Aorta (tissue), 5 donors: ENCODE measurements at regions not wholly inside any gene's neighbourhood (a gene's known extent, or its start where the extent isn't known, plus 50 kb on each side); places are given as distances from the start of the nearest gene placed in this dataset.

Experiments
- ATAC-seq: fragments of 200-7000 bp; cut with Tn5 transposase; one replicate; pipeline ENCODE4 v1.9.1; 2022; ENCODE audit warnings: moderate library complexity; ENCODE audit not compliant: low FRiP score
- DNase-seq, 2 donors: peaks; one replicate each; pipeline ENCODE4 v3.0.0-alpha.2; 2020
- H3K27ac ChIP-seq, 2 donors: one replicate each; pipeline ENCODE4 v1.5.1; 2013; ENCODE audit warnings: low read length in 2 of 2, mild to moderate bottlenecking in 2 of 2, moderate library complexity in 2 of 2, control low read depth in 1 of 2, inconsistent platforms in 1 of 2, low read depth in 1 of 2
- H3K27me3 ChIP-seq, 2 donors: one replicate each; pipeline ENCODE4 v1.6.1; 2013; ENCODE audit warnings: control low read depth in 1 of 2, low read length in 1 of 2, mild to moderate bottlenecking in 1 of 2, moderate library complexity in 1 of 2; ENCODE audit not compliant: insufficient read depth in 2 of 2, control insufficient read depth in 1 of 2
- H3K36me3 ChIP-seq, 2 donors: one replicate each; pipeline ENCODE4 v1.6.1; 2013; ENCODE audit warnings: control low read depth in 1 of 2, low read length in 1 of 2, mild to moderate bottlenecking in 1 of 2; ENCODE audit not compliant: insufficient read depth in 2 of 2, control insufficient read depth in 1 of 2
- H3K4me1 ChIP-seq, 2 donors: one replicate each; pipeline ENCODE4 v1.6.1; 2013; ENCODE audit warnings: low read length in 2 of 2, control low read depth in 1 of 2, mild to moderate bottlenecking in 1 of 2, moderate library complexity in 1 of 2; ENCODE audit not compliant: insufficient read depth in 2 of 2, control insufficient read depth in 1 of 2
- H3K4me3 ChIP-seq, 2 donors: one replicate each; pipeline ENCODE4 v1.5.1; 2013; ENCODE audit warnings: low read length in 2 of 2, control low read depth in 1 of 2, mild to moderate bottlenecking in 1 of 2
- H3K9me3 ChIP-seq: one replicate; pipeline ENCODE4 v1.6.1; 2013; ENCODE audit warnings: mild to moderate bottlenecking, low read length; ENCODE audit not compliant: control insufficient read depth
- WGBS, 2 donors: extraction: QIAGEN DNeasy Blood & Tissue Kit; methylation state at CpG; one replicate each; pipeline ENCODE4 v1.1.7; 2013; 5-methylcytosine and 5-hydroxymethylcytosine counted together
- intact Hi-C, 2 donors: fragments of 100-400 bp; cut with DNase I; formaldehyde crosslinking; loops; one replicate each; pipeline versions ENCODE4 v1.14.2 to v1.15.0; 2022
- donor health status: healthy with polysubstance abuse.
- donor health status: Bipolar disorder and iron deficiency.
- donor health status: DM: no; HTN: no; CAD: no.
- donor health status: DM: no; HTN: no; CAD: no.
- donor health status: DM: yes; HTN: yes; CAD: no.

DNA sequence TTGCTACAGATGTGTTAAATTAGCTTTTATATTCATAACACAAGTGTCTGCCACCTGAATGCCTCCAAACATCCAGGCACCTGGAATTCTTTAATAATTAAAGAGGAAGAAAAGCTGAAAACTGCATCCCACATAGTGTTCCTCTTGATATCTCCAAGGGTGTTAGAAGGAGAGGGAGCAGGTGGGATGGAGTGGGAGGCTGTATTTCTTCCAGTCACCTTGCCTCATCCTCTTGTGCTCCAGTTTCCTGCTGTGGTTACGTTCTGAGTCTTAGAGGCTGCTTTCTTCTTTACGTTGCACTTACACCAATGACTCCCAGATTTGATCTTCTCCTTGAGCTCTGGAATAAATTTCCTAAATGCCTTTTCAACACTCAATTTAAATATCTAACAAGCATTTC lies 230.3 kb upstream of the LYPLAL1 start:
- Histone ChIP-seq H3K27me3 (no peaks in the 10 kb centered on the region), H3K27ac (no peak overlapping the region), H3K9me3 (peaks cover 3% of the 10 kb centered on the region), H3K4me3 (no peak overlapping the region), H3K36me3 (no peaks in the 10 kb centered on the region), H3K4me1 (no peaks in the 10 kb centered on the region)
- 94 to 95% methylated on average over 2 of the region's 2 CpGs for WGBS, 2 donors
- no peak for ATAC-seq
- no peak for DNase-seq
- intact Hi-C loops = no loop called here

DNA sequence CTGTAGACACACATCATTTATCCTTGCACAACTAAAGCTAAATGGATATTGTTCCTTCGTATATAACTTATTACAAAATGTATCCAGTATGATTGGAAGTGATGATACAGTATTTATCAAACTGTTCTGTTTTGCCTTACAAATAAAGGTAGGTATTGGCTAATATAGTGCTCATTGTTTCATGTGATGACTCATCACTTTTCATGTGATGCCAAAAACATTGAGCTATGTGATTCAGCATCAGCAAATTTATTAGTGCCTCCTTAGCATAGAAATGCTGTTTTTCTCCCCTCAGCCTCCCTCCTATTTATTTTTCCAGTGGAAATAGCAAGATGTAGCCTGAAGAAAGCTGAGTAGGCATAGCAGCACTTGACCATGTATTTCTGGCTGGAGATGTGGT lies 228.6 kb upstream of the LYPLAL1 start:
- no peak for ATAC-seq
- intact Hi-C loops = no loop called here
- 93 to 94% methylated on average over 1 of the region's 1 CpG for WGBS, 2 donors
- peaks cover 3% of the 10 kb centered on the region for H3K9me3 ChIP-seq
- no peak overlapping the region for H3K27ac ChIP-seq
- no peaks in the 10 kb centered on the region for H3K27me3 ChIP-seq
- H3K36me3 ChIP-seq = no peaks in the 10 kb centered on the region
- no peaks in the 10 kb centered on the region for H3K4me1 ChIP-seq
- H3K4me3 ChIP-seq = no peak overlapping the region
- no peak for DNase-seq

DNA sequence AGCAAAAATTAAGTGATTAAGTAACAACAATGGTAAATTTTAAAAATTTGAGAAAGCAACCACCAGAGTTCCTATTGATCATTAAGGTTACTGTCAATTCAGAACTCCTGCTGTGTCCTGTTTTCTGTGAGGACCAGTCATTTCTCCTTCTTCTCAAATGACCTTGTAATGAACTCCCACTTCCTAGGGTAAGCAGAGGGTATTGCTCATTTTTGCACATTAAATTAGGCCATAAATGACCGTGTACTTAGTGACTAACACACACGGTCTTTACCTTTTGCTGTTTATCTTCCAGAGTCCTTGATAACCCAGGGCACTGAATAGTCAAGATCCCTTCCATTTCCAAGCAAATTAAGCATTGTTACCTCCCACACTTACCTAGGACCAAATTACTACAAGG lies 227.5 kb upstream of the LYPLAL1 start:
- no peak for DNase-seq
- 87 to 88% methylated on average over 2 of the region's 2 CpGs for WGBS, 2 donors
- H3K27ac ChIP-seq = no peak overlapping the region
- no peaks in the 10 kb centered on the region for H3K9me3 ChIP-seq
- H3K36me3 ChIP-seq = no peaks in the 10 kb centered on the region
- no peak overlapping the region for H3K4me3 ChIP-seq
- H3K4me1 ChIP-seq = no peaks in the 10 kb centered on the region
- intact Hi-C loops = no loop called here
- no peak for ATAC-seq
- H3K27me3 ChIP-seq = no peaks in the 10 kb centered on the region

DNA sequence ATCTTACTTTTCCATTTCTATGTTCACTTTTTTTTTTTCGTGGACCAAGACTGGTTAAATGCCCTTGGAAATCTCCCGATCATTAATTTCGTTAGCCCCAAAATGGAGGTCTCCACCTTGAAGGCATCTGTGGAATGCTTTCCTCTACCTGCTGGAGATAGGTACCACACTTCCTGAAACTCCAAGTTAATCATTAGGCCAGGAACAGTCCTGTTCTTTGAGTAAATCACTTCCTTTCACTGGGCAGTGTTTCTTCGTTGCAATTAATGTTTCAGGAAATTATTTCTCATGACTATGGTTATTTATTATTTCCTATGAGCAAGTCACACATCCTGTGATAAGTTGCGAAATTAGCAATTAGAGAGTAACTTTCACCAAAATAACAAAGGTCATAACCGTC lies 225.2 kb upstream of the LYPLAL1 start:
- no peaks in the 10 kb centered on the region for H3K36me3 ChIP-seq
- no peaks in the 10 kb centered on the region for H3K9me3 ChIP-seq
- WGBS, 2 donors = 92 to 95% methylated on average over 6 of the region's 6 CpGs
- H3K27me3 ChIP-seq = no peaks in the 10 kb centered on the region
- ATAC-seq (no peak), DNase-seq (no peak)
- H3K4me1 ChIP-seq = peaks cover 0 to 1% of the 10 kb centered on the region in 2 donors
- no peak overlapping the region for H3K4me3 ChIP-seq
- intact Hi-C loops = no loop called here
- no peak overlapping the region for H3K27ac ChIP-seq

DNA sequence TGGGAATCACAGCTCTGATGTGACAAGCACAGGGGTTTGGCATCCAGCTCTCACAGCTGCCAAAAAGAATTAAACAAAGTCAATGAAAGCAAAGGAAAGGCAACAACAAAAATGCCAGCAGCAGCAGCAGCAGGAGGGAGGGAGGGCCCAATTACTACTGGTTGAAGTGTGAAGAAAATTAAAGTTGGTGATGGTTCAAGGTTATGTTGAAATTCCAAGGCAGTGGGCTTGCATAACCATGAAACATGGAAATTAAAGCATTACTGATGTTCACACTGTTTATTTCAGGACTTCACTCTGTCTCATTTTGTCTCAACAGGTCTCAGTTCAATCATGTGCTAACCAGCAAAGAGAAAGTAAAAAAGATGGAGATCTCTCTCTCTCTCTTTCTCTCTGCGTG lies 220.3 kb upstream of the LYPLAL1 start:
- DNase-seq (no peak), ATAC-seq (no peak)
- no peak overlapping the region for H3K4me3 ChIP-seq
- peaks cover 0 to 2% of the 10 kb centered on the region in 2 donors for H3K4me1 ChIP-seq
- no peak overlapping the region for H3K27ac ChIP-seq
- 95 to 98% methylated on average over 1 of the region's 1 CpG for WGBS, 2 donors
- intact Hi-C loops = no loop called here
- no peaks in the 10 kb centered on the region for H3K36me3 ChIP-seq
- no peaks in the 10 kb centered on the region for H3K27me3 ChIP-seq
- H3K9me3 ChIP-seq = no peaks in the 10 kb centered on the region

DNA sequence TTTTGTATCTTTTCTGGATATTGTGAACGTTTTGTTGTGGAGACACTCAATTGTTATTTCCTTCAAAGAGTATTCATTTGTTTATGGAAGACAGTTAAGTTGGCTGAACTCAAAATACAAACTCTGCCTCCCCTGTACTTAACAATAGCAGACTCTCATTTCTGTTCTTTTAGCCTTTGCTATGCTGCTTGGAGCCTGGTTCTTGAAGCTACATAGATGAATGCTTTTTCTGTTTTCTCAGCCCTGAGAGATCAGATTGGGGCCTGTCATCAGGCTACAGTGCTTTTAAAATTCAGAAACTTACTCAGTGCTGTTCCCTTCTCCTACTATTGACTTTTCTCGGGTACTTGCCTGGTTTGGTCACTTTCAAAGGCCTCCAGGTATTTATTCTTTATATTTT lies 215.7 kb upstream of the LYPLAL1 start:
- DNase-seq = no peak
- Histone ChIP-seq H3K4me1 (peaks cover 0 to 2% of the 10 kb centered on the region in 2 donors), H3K36me3 (no peaks in the 10 kb centered on the region), H3K9me3 (no peaks in the 10 kb centered on the region), H3K27me3 (no peaks in the 10 kb centered on the region), H3K27ac (no peak overlapping the region), H3K4me3 (no peak overlapping the region)
- intact Hi-C loops = no loop called here
- no peak for ATAC-seq
- 54 to 56% methylated on average over 2 of the region's 2 CpGs for WGBS, 2 donors

DNA sequence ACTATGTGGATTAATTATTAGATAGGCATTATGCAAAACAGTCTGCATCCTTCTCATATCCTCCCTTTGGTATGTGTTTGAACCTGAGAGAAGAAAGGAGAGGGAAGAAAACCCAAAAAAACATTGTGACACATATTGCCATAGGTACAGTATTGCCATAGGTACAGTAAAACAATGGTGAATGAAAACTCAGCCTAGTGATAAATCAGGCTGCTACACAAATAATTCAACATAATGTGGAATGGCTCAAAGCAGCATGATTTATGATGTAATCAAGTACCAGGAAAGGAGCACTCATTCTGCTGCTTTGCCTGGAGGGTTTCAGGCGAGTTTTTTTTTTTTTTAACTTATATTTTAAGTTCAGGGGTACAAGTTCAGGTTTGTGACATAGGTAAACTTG lies 213.9 kb upstream of the LYPLAL1 start:
- Histone ChIP-seq H3K4me1 (no peaks in the 10 kb centered on the region), H3K4me3 (no peak overlapping the region), H3K9me3 (no peaks in the 10 kb centered on the region), H3K27ac (no peak overlapping the region), H3K36me3 (no peaks in the 10 kb centered on the region), H3K27me3 (no peaks in the 10 kb centered on the region)
- DNase-seq (no peak), ATAC-seq (no peak)
- WGBS, 2 donors = 94% methylated on average over 1 of the region's 1 CpG
- intact Hi-C loops = no loop called here

DNA sequence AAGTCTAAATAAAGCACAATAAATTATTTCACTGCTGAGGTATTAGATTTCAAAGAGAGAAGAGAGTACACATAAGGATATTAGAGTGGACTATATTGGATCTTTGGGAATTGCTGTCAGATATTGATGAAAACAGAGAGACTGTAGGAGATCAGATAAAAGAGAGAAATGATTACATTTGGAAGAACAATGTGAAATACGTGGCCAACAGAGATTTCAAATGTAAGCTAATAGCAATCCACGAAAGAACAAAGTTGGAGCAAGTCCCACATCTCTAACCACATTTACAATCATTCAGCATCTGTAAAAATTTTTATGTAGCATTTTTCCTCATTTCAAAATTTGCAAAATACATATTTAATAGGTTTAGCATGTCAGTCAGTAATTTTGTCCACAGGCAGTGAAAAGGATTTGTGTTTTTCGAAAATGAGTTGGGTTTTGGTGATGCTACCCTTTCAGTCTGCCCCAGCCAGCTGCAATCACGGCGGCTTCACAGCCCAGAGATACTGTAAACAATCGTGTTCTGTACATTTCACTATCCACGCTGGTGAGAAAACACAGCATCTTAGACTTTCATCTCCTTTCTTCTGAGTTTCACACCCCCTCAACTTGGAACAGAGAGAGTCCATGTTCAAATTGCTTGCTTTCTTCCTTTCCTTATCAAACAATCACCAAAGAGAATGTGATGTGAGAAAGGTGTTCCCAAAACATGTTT lies 209.1 kb upstream of the LYPLAL1 start:
- Histone ChIP-seq H3K9me3 (peaks cover 1% of the 10 kb centered on the region), H3K36me3 (no peaks in the 10 kb centered on the region), H3K4me3 (no peak overlapping the region), H3K27me3 (no peaks in the 10 kb centered on the region), H3K4me1 (no peaks in the 10 kb centered on the region), H3K27ac (no peak overlapping the region)
- ATAC-seq (no peak), DNase-seq (no peak)
- intact Hi-C loops = no loop called here
- 78 to 84% methylated on average over 7 of the region's 7 CpGs for WGBS, 2 donors

DNA sequence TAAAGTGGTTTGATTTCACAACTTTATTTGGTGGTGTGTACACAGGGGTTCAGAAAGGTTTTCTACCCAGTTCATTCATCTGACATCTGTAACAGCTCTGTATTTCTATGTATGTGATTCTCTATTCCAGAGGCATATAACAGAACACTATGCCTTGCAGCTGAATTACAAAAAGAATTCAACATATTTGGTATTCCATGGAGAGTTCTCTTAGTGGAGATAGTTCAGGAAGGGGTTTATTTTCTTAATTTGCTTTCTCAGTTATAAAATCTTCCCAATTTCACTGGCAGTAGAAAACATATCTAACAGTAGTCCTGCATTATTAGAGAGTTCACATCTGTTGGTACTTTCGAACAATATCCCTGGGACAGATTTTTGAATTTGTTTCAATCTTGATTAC lies 207.9 kb upstream of the LYPLAL1 start:
- Histone ChIP-seq H3K27me3 (no peaks in the 10 kb centered on the region), H3K27ac (no peak overlapping the region), H3K4me3 (no peak overlapping the region), H3K36me3 (no peaks in the 10 kb centered on the region), H3K9me3 (peaks cover 1% of the 10 kb centered on the region), H3K4me1 (no peaks in the 10 kb centered on the region)
- DNase-seq = no peak
- ATAC-seq = no peak
- intact Hi-C loops = no loop called here
- 87 to 94% methylated on average over 1 of the region's 1 CpG for WGBS, 2 donors
